HepG2 (cell line): ENCODE measurements at regions not wholly inside any gene's neighbourhood (a gene's known extent, or its start where the extent isn't known, plus 50 kb on each side); places are given as distances from the start of the nearest gene placed in this dataset.

Source experiments
- CBX2 ChIP-seq, 2 experiments: fragments of 200-600 bp in 1 of 2; sonication (generic); formaldehyde crosslinking in 1 of 2; IDR thresholded peaks; 2 replicates each; pipeline versions ENCODE4 v1.7.0 to v1.8.1; 2018 to 2022; ENCODE audit warnings: low read depth in 2 of 2, low read length in 1 of 2, mild to moderate bottlenecking in 1 of 2, missing genetic modification reagents in 1 of 2
- ELF1 ChIP-seq: sonication (generic); formaldehyde crosslinking; IDR thresholded peaks from 2 replicates; pipeline ENCODE4 v1.4.0; 2020; ENCODE audit warnings: missing genetic modification reagents
- MYC ChIP-seq: sonication (generic); formaldehyde crosslinking; IDR thresholded peaks from 2 replicates; pipeline ENCODE4 v1.9.0; 2021; ENCODE audit warnings: missing genetic modification reagents, borderline replicate concordance
- PITX1 ChIP-seq: sonication (generic); formaldehyde crosslinking; IDR thresholded peaks from 2 replicates; pipeline ENCODE4 v1.5.1; 2020; ENCODE audit warnings: mild to moderate bottlenecking, missing genetic modification reagents
- POLR2A ChIP-seq, 2 experiments: IDR thresholded peaks; 2 replicates each; pipeline ENCODE4 v1.6.1; 2011; ENCODE audit warnings: low read depth in 2 of 2, low read length in 2 of 2, mild to moderate bottlenecking in 1 of 2, moderate library complexity in 1 of 2; ENCODE audit not compliant: insufficient read depth in 1 of 2
- PPARG ChIP-seq: conservative IDR thresholded peaks from 2 replicates; pipeline ENCODE4 v1.6.1; 2016; ENCODE audit warnings: missing biosample characterization, missing genetic modification reagents
- SRF ChIP-seq: IDR thresholded peaks from 2 replicates; pipeline ENCODE4 v1.6.1; 2011; ENCODE audit warnings: mild to moderate bottlenecking, low read depth, low read length, moderate library complexity
- SUZ12 ChIP-seq: fragments of 150-350 bp; IDR thresholded peaks from 2 replicates; pipeline ENCODE4 v1.6.1; 2014; ENCODE audit warnings: low read depth, low read length
- TOE1 ChIP-seq: sonication (generic); formaldehyde crosslinking; IDR thresholded peaks from 2 replicates; pipeline ENCODE4 v1.4.0; 2020; ENCODE audit warnings: mild to moderate bottlenecking, missing genetic modification reagents
- ZNF501 ChIP-seq: sonication (generic); formaldehyde crosslinking; IDR thresholded peaks from 2 replicates; pipeline ENCODE4 v1.5.1; 2020; ENCODE audit warnings: mild to moderate bottlenecking, moderate library complexity, missing genetic modification reagents
- TF ChIP-seq, protein P1 (sequence below): sonication (generic); formaldehyde crosslinking; IDR thresholded peaks from 2 replicates; pipeline ENCODE4 v1.5.0; 2020; ENCODE audit warnings: mild to moderate bottlenecking, missing genetic modification reagents, moderate library complexity
- TF ChIP-seq, protein P2 (sequence below): sonication (generic); formaldehyde crosslinking; IDR thresholded peaks from 2 replicates; pipeline ENCODE4 v1.8.0; 2022; ENCODE audit warnings: mild to moderate bottlenecking, missing genetic modification reagents
- TF ChIP-seq, protein P3 (sequence below), 2 experiments: IDR thresholded peaks; 2 replicates each; pipeline ENCODE4 v1.6.1; 2011 to 2012; ENCODE audit warnings: low read length in 2 of 2, borderline replicate concordance in 1 of 2, low read depth in 1 of 2, mild to moderate bottlenecking in 1 of 2, moderate library complexity in 1 of 2

DNA sequence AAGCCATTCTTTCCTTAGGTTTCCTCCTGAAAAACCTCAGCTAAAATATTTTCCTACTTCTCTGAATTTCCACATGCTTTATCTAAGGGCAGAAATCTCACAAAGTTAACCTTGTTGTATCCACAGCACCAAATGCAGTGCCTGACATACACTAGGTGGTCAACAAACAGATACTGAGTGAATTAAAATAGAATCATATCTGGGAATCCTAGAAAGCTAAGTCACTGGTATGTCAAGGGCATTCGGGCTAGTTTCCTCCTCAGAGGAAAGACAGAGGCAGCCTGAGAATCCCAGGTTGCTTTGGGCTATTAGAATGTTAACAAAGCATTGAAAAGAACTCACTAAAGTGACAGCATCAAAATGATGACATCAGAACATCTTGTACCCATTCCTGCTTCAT is 132.7 kb upstream of the F13A1 start:
- TF ChIP-seq PITX1 (CRISPR knock-in tag): no peak
- TF ChIP-seq ELF1 (CRISPR knock-in tag): no peak
- TF ChIP-seq, protein P1, sequence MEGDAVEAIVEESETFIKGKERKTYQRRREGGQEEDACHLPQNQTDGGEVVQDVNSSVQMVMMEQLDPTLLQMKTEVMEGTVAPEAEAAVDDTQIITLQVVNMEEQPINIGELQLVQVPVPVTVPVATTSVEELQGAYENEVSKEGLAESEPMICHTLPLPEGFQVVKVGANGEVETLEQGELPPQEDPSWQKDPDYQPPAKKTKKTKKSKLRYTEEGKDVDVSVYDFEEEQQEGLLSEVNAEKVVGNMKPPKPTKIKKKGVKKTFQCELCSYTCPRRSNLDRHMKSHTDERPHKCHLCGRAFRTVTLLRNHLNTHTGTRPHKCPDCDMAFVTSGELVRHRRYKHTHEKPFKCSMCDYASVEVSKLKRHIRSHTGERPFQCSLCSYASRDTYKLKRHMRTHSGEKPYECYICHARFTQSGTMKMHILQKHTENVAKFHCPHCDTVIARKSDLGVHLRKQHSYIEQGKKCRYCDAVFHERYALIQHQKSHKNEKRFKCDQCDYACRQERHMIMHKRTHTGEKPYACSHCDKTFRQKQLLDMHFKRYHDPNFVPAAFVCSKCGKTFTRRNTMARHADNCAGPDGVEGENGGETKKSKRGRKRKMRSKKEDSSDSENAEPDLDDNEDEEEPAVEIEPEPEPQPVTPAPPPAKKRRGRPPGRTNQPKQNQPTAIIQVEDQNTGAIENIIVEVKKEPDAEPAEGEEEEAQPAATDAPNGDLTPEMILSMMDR: no peak
- TF ChIP-seq ZNF501 (CRISPR knock-in tag): no peak
- TF ChIP-seq SUZ12: no peak
- TF ChIP-seq, protein P2, sequence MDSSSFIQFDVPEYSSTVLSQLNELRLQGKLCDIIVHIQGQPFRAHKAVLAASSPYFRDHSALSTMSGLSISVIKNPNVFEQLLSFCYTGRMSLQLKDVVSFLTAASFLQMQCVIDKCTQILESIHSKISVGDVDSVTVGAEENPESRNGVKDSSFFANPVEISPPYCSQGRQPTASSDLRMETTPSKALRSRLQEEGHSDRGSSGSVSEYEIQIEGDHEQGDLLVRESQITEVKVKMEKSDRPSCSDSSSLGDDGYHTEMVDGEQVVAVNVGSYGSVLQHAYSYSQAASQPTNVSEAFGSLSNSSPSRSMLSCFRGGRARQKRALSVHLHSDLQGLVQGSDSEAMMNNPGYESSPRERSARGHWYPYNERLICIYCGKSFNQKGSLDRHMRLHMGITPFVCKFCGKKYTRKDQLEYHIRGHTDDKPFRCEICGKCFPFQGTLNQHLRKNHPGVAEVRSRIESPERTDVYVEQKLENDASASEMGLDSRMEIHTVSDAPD (CRISPR knock-in tag): no peak
- TF ChIP-seq, protein P3, sequence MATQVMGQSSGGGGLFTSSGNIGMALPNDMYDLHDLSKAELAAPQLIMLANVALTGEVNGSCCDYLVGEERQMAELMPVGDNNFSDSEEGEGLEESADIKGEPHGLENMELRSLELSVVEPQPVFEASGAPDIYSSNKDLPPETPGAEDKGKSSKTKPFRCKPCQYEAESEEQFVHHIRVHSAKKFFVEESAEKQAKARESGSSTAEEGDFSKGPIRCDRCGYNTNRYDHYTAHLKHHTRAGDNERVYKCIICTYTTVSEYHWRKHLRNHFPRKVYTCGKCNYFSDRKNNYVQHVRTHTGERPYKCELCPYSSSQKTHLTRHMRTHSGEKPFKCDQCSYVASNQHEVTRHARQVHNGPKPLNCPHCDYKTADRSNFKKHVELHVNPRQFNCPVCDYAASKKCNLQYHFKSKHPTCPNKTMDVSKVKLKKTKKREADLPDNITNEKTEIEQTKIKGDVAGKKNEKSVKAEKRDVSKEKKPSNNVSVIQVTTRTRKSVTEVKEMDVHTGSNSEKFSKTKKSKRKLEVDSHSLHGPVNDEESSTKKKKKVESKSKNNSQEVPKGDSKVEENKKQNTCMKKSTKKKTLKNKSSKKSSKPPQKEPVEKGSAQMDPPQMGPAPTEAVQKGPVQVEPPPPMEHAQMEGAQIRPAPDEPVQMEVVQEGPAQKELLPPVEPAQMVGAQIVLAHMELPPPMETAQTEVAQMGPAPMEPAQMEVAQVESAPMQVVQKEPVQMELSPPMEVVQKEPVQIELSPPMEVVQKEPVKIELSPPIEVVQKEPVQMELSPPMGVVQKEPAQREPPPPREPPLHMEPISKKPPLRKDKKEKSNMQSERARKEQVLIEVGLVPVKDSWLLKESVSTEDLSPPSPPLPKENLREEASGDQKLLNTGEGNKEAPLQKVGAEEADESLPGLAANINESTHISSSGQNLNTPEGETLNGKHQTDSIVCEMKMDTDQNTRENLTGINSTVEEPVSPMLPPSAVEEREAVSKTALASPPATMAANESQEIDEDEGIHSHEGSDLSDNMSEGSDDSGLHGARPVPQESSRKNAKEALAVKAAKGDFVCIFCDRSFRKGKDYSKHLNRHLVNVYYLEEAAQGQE (IDR thresholded peaks at IDR 0.05; ENCODE audit: borderline replicate concordance in 1 of 2, low read depth in 1 of 2, low read length in 2 of 2): no peak
- TF ChIP-seq SRF: no peak
- no peak for TF ChIP-seq POLR2A (IDR thresholded peaks at IDR 0.05; ENCODE audit: insufficient read depth in 1 of 2, low read depth in 2 of 2, low read length in 2 of 2)
- TF ChIP-seq TOE1 (CRISPR knock-in tag): no peak
- TF ChIP-seq PPARG (CRISPR knock-in tag): no peak
- TF ChIP-seq CBX2 (IDR thresholded peaks at IDR 0.05; ENCODE audit: low read depth, low read length): no peak
- TF ChIP-seq CBX2 (CRISPR knock-in tag; IDR thresholded peaks at IDR 0.05; ENCODE audit: low read depth): no peak
- TF ChIP-seq MYC: no peak
